HG03097 (cell line): ENCODE measurements at regions not wholly inside any gene's neighbourhood (a gene's known extent, or its start where the extent isn't known, plus 50 kb on each side); places are given as distances from the start of the nearest gene placed in this dataset.
"Not testable (repeated sequence)": the region's sequence is repeated elsewhere in the genome, so short reads cannot be mapped to it uniquely, and the experiment has no call there.

ENCODE experiments used
- ATAC-seq: cut with Tn5 transposase; IDR thresholded peaks from one replicate; pipeline ENCODE4 v1.9.1; 2021; ENCODE audit not compliant: unreplicated experiment, low FRiP score

- ATAC-seq = no peak
Observed at GRCh38 chr4:67333664-67334063, 211.6 kb downstream of the CENPC start.

- ATAC-seq = peak; percentile 63
Observed at GRCh38 chr4:67332627-67333026, 212.7 kb downstream of the CENPC start.

- no peak for ATAC-seq
Observed at GRCh38 chr4:67328393-67328792, 216.9 kb downstream of the CENPC start.

- ATAC-seq = no peak
Observed at GRCh38 chr4:67328018-67328278, 217.4 kb downstream of the CENPC start.

- ATAC-seq = peak; percentile 97
Observed at GRCh38 chr4:67327245-67328017, 217.9 kb downstream of the CENPC start.

- no peak for ATAC-seq
Observed at GRCh38 chr4:67325791-67326190, 219.5 kb downstream of the CENPC start.

GRCh38 chr4:67320645-67321044 lies 224.7 kb downstream of the CENPC start:
- ATAC-seq = no peak

- ATAC-seq = not testable (repeated sequence)
Observed at GRCh38 chr4:67319607-67320006, 225.7 kb downstream of the CENPC start.

- ATAC-seq = not testable (repeated sequence)
Observed at GRCh38 chr4:67300497-67301185, 244.7 kb downstream of the CENPC start.

GRCh38 chr4:67292636-67293035 lies 252.7 kb downstream of the CENPC start:
- no peak for ATAC-seq

- no peak for ATAC-seq
Observed at GRCh38 chr4:67292045-67292444, 253.3 kb downstream of the CENPC start.

GRCh38 chr4:67291644-67292043 lies 253.7 kb downstream of the CENPC start:
- no peak for ATAC-seq

GRCh38 chr4:67288964-67289363 lies 256.3 kb downstream of the CENPC start:
- no peak for ATAC-seq

GRCh38 chr4:67286724-67287123 lies 258.6 kb downstream of the CENPC start:
- ATAC-seq = no peak

- no peak for ATAC-seq
Observed at GRCh38 chr4:67282749-67283148, 262.6 kb downstream of the CENPC start.

- no peak for ATAC-seq
Observed at GRCh38 chr4:67275179-67275750, 270.0 kb downstream of the CENPC start.

GRCh38 chr4:67274671-67275070 lies 270.6 kb downstream of the CENPC start:
- ATAC-seq = not testable (repeated sequence)

- ATAC-seq = no peak
Observed at GRCh38 chr4:67273666-67274065, 271.6 kb downstream of the CENPC start.

GRCh38 chr4:67261971-67262370 lies 283.3 kb downstream of the CENPC start:
- no peak for ATAC-seq

GRCh38 chr4:67256388-67257043 lies 288.8 kb downstream of the CENPC start:
- no peak for ATAC-seq

- ATAC-seq = no peak
Observed at GRCh38 chr4:67250131-67250896, 295.0 kb downstream of the CENPC start.
